ENCODE measurements at regions not wholly inside any gene's neighbourhood (a gene's known extent, or its start where the extent isn't known, plus 50 kb on each side); places are given as distances from the start of the nearest gene placed in this dataset.

GRCh38 chr5:2532809-2533208 lies 218.7 kb downstream of the IRX2 start:
- DNase-seq (ENCODE audit: low read depth): no peak

- no peak for DNase-seq (ENCODE audit: low read depth)
Measured at GRCh38 chr5:2531318-2531717, 220.2 kb downstream of the IRX2 start.

GRCh38 chr5:2530609-2531008 lies 220.9 kb downstream of the IRX2 start:
- no peak for DNase-seq (ENCODE audit: low read depth)

- no peak for DNase-seq (ENCODE audit: low read depth)
Measured at GRCh38 chr5:2529371-2530092, 221.9 kb downstream of the IRX2 start.

- no peak for DNase-seq (ENCODE audit: low read depth)
Measured at GRCh38 chr5:2525351-2525750, 226.1 kb downstream of the IRX2 start.

GRCh38 chr5:2524620-2525019 lies 226.9 kb downstream of the IRX2 start:
- DNase-seq (ENCODE audit: low read depth): no peak

GRCh38 chr5:2523180-2523579 lies 228.3 kb downstream of the IRX2 start:
- DNase-seq (ENCODE audit: low read depth): no peak

- DNase-seq (ENCODE audit: low read depth): no peak
Measured at GRCh38 chr5:2522372-2522771, 229.1 kb downstream of the IRX2 start.

- DNase-seq (ENCODE audit: low read depth): no peak
Measured at GRCh38 chr5:2519153-2519552, 232.3 kb downstream of the IRX2 start.

- DNase-seq (ENCODE audit: low read depth): no peak
Measured at GRCh38 chr5:2517451-2517850, 234.0 kb downstream of the IRX2 start.

- DNase-seq (ENCODE audit: low read depth): no peak
Measured at GRCh38 chr5:2515180-2515764, 236.2 kb downstream of the IRX2 start.

GRCh38 chr5:2514484-2514883 lies 237.0 kb downstream of the IRX2 start:
- DNase-seq (ENCODE audit: low read depth): no peak

GRCh38 chr5:2511706-2512105 lies 239.8 kb downstream of the IRX2 start:
- DNase-seq (ENCODE audit: low read depth): no peak

GRCh38 chr5:2511126-2511525 lies 240.4 kb downstream of the IRX2 start:
- DNase-seq (ENCODE audit: low read depth): no peak

- DNase-seq (ENCODE audit: low read depth): no peak
Measured at GRCh38 chr5:2509527-2509926, 241.9 kb downstream of the IRX2 start.

- DNase-seq (ENCODE audit: low read depth): no peak
Measured at GRCh38 chr5:2508514-2508913, 243.0 kb downstream of the IRX2 start.

GRCh38 chr5:2507611-2508010 lies 243.9 kb downstream of the IRX2 start:
- no peak for DNase-seq (ENCODE audit: low read depth)

- DNase-seq (ENCODE audit: low read depth): no peak
Measured at GRCh38 chr5:2506603-2507002, 244.9 kb downstream of the IRX2 start.

GRCh38 chr5:2505217-2505616 lies 246.3 kb downstream of the IRX2 start:
- DNase-seq (ENCODE audit: low read depth): no peak

GRCh38 chr5:2502970-2503594 lies 248.4 kb downstream of the IRX2 start:
- DNase-seq (ENCODE audit: low read depth): no peak

GRCh38 chr5:2499917-2500316 lies 251.6 kb downstream of the IRX2 start:
- no peak for DNase-seq (ENCODE audit: low read depth)

GRCh38 chr5:2496891-2497290 lies 254.6 kb downstream of the IRX2 start:
- DNase-seq (ENCODE audit: low read depth): no peak

GRCh38 chr5:2496126-2496525 lies 255.4 kb downstream of the IRX2 start:
- no peak for DNase-seq (ENCODE audit: low read depth)

- DNase-seq (ENCODE audit: low read depth): no peak
Measured at GRCh38 chr5:2493356-2493755, 258.1 kb downstream of the IRX2 start.
